RWPE2 (cell line): ENCODE measurements at regions not wholly inside any gene's neighbourhood (a gene's known extent, or its start where the extent isn't known, plus 50 kb on each side); places are given as distances from the start of the nearest gene placed in this dataset.
"Not testable (repeated sequence)": the region's sequence is repeated elsewhere in the genome, so short reads cannot be mapped to it uniquely, and the experiment has no call there.

Experiments used
- ATAC-seq: fragments of 200-7000 bp; cut with Tn5 transposase; 3 replicates; pipeline ENCODE4 v1.9.1; 2021; ENCODE audit warnings: low read depth
- DNase-seq: peaks from one replicate; pipeline ENCODE4 v3.0.0-alpha.2; 2020; ENCODE audit warnings: low spot score
- H3K27ac ChIP-seq: fragments of 450-650 bp; 2 replicates; pipeline ENCODE4 v1.5.1; 2017; ENCODE audit warnings: mild to moderate bottlenecking; ENCODE audit not compliant: poor library complexity, severe bottlenecking
- H3K27me3 ChIP-seq: fragments of 250-450 bp; sonication (Bioruptor Pico); 2 replicates; pipeline ENCODE4 v1.5.1; 2021; ENCODE audit warnings: mild to moderate bottlenecking, moderate library complexity; ENCODE audit not compliant: insufficient read depth, poor library complexity, severe bottlenecking
- H3K36me3 ChIP-seq: fragments of 250-450 bp; sonication (Bioruptor Pico); 2 replicates; pipeline ENCODE4 v1.5.1; 2020; ENCODE audit warnings: low read depth, mild to moderate bottlenecking, moderate library complexity
- H3K4me1 ChIP-seq: fragments of 250-450 bp; sonication (Bioruptor Pico); 2 replicates; pipeline ENCODE4 v1.5.1; 2021; ENCODE audit warnings: mild to moderate bottlenecking, moderate library complexity; ENCODE audit not compliant: insufficient read depth, poor library complexity, severe bottlenecking
- H3K4me3 ChIP-seq: fragments of 250-450 bp; sonication (Bioruptor Pico); 2 replicates; pipeline ENCODE4 v1.5.1; 2021; ENCODE audit warnings: mild to moderate bottlenecking, moderate library complexity; ENCODE audit not compliant: severe bottlenecking
- H3K9me3 ChIP-seq: fragments of 250-450 bp; sonication (Bioruptor Pico); 2 replicates; pipeline ENCODE4 v1.5.1; 2021; ENCODE audit warnings: mild to moderate bottlenecking, moderate library complexity; ENCODE audit not compliant: severe bottlenecking
- TF ChIP-seq, protein P1 (sequence below): fragments of 450-650 bp; IDR thresholded peaks from one replicate; pipeline ENCODE4 v1.5.1; 2017; ENCODE audit warnings: mild to moderate bottlenecking, moderate library complexity; ENCODE audit not compliant: poor library complexity, severe bottlenecking

DNA sequence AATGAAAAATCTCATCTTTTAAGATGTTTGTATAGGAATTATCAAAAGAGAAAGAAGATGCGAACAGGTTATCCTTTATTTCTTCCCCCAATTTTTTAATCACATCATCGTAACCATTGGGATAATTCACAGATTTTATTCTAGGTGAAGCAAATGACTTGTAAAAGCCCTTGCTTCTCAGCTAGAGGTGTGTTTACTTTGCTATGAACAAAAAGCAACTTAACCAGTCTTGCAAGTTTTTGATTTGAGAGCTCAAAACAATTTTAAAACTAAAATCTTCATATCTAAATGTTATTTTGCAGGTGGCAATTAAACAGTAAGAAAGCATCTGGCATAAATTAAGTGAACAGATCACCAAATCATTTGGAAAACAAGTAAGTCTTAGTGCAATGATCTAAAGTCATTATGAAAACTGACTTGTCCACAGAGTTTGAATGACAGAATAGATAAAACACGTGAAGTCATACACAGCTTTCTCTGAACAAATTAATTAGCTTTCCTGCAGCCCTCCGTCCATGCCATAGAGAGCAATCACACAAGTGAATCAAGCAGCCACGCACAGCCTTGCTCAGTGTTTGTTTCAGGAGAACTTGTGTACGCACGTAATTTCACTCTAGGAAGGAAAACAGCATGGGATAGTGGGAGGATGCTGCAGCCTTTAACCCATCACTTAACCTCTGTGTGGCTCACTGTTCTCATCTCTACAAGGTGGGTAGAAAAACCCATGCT is 85.0 kb upstream of the ZNF800 start:
- Histone ChIP-seq H3K27ac (no peak overlapping the region), H3K36me3 (no peaks in the 10 kb centered on the region), H3K4me1 (no peaks in the 10 kb centered on the region), H3K4me3 (no peak overlapping the region), H3K27me3 (peaks cover 15% of the 10 kb centered on the region), H3K9me3 (no peaks in the 10 kb centered on the region)
- TF ChIP-seq, protein P1, sequence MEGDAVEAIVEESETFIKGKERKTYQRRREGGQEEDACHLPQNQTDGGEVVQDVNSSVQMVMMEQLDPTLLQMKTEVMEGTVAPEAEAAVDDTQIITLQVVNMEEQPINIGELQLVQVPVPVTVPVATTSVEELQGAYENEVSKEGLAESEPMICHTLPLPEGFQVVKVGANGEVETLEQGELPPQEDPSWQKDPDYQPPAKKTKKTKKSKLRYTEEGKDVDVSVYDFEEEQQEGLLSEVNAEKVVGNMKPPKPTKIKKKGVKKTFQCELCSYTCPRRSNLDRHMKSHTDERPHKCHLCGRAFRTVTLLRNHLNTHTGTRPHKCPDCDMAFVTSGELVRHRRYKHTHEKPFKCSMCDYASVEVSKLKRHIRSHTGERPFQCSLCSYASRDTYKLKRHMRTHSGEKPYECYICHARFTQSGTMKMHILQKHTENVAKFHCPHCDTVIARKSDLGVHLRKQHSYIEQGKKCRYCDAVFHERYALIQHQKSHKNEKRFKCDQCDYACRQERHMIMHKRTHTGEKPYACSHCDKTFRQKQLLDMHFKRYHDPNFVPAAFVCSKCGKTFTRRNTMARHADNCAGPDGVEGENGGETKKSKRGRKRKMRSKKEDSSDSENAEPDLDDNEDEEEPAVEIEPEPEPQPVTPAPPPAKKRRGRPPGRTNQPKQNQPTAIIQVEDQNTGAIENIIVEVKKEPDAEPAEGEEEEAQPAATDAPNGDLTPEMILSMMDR = no peak
- ATAC-seq (no peak), DNase-seq (no peak)

DNA sequence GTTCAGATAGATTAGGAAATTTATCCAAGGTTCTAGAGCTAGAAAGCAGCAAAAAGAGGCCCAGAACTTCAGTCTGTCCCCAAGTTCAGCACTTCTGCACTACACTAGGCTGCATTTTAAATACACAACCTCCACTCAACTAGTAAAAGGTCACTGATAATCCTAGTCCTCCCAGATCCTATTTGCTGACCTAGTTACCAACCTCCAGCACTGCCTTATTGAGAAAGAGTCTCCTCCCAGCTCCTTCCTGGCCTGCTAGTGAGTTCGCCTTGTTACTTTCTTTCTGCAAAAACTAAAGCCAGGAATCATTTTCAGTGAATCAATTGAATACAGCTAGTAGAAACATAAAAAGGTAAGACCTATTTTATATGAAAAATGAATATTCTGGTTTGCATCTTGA is 84.1 kb upstream of the ZNF800 start:
- Histone ChIP-seq H3K4me3 (no peak overlapping the region), H3K9me3 (no peaks in the 10 kb centered on the region), H3K27ac (no peak overlapping the region), H3K27me3 (peaks cover 15% of the 10 kb centered on the region), H3K4me1 (no peaks in the 10 kb centered on the region), H3K36me3 (no peaks in the 10 kb centered on the region)
- DNase-seq = no peak
- TF ChIP-seq, protein P1 = no peak
- ATAC-seq = no peak

DNA sequence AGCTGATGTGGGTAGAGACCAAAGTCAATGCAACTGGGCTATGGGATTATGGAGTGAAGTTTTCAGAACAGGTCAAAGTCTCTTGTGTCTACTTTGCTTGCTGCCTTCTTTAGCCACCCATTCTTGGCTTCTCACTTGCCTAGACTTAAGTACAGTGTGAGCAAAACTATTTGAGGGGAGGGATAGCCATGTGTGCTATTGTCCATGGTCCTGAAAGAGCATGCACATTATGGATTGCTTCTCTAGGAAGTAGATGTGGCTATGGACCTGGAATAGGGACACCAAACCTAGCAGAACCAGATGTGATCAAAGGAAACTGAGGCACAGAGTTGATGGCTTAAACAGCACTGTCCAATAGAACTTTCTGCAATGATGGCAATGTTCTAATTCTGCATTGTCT is 81.9 kb upstream of the ZNF800 start:
- TF ChIP-seq, protein P1 = no peak
- Histone ChIP-seq H3K27ac (no peak overlapping the region), H3K4me1 (no peaks in the 10 kb centered on the region), H3K36me3 (no peaks in the 10 kb centered on the region), H3K4me3 (no peak overlapping the region), H3K9me3 (no peaks in the 10 kb centered on the region), H3K27me3 (peaks cover 9% of the 10 kb centered on the region)
- ATAC-seq = no peak
- no peak for DNase-seq

DNA sequence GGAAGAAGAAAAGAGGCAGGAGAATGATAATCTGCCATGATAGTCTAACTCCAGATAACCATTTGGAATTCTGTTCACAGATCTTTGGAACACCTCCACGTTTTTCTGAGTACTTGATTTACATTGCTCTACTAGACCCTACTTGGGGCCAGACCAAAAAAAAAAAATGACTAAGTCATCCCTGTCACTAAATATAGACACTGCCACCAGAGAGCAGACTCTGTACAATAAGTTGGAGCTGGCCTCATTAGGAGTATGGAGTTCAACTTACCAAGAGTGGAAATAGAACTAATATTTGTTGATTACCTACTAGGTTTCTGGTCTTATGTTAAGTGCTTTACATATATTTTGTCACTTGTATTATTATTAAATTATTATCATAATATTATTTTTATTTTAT is 80.9 kb upstream of the ZNF800 start:
- Histone ChIP-seq H3K27ac (no peak overlapping the region), H3K27me3 (peaks cover 9% of the 10 kb centered on the region), H3K4me3 (no peak overlapping the region), H3K9me3 (no peaks in the 10 kb centered on the region), H3K36me3 (no peaks in the 10 kb centered on the region), H3K4me1 (no peaks in the 10 kb centered on the region)
- TF ChIP-seq, protein P1 = no peak
- no peak for DNase-seq
- no peak for ATAC-seq

DNA sequence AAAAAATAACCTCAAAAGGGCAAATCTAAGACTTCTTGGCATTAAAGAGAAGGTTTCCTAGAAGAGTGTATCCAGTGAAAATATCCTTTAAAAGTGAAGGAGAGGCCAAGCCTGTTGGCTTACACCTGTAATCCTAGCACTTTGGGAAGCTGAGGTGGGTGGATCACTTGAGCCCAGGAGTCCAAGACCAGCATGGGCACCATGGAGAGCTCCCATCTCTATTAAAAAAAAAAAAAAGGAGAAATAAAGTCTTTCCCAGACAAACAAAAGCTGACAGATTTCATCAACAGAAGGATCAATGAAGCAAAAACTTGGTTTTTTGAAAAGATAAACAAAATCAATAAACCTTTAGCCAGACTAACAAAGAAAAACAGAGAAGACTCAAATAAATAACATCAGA is 67.6 kb upstream of the ZNF800 start:
- no peak for ATAC-seq

DNA sequence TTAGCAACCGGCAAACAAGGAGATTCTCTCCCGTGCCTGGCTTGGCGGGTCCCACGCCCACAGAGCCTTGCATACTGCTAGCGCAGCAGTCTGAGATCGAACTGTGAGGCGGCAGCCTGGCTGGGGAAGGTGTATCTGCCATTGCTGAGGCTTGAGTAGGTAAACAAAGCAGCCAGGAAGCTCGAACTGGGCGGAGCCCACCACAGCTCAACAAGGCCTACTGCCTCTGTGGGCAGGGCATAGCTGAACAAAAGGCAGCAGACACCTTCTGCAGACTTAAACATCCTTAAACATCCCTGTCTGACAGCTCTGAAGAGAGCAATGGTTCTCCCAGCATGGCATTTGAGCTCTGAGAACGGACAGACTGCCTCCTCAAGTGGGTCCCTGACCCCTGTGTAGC is 58.8 kb upstream of the ZNF800 start:
- DNase-seq, H3K4me3 ChIP-seq, ATAC-seq, H3K36me3 ChIP-seq, H3K9me3 ChIP-seq, H3K4me1 ChIP-seq, H3K27ac ChIP-seq: not testable (repeated sequence)
- peaks cover 14% of the 10 kb centered on the region for H3K27me3 ChIP-seq

More for the DNA sequence above, 67.6 kb upstream of the ZNF800 start:
- TF ChIP-seq, protein P1 = no peak
- Histone ChIP-seq H3K9me3 (no peaks in the 10 kb centered on the region), H3K27ac (no peak overlapping the region), H3K36me3 (no peaks in the 10 kb centered on the region), H3K4me3 (no peak overlapping the region), H3K4me1 (no peaks in the 10 kb centered on the region), H3K27me3 (no peaks in the 10 kb centered on the region)
- no peak for DNase-seq
